PC-3 (cell line): ENCODE measurements at regions not wholly inside any gene's neighbourhood (a gene's known extent, or its start where the extent isn't known, plus 50 kb on each side); places are given as distances from the start of the nearest gene placed in this dataset.

Experiments
- ATAC-seq: fragments of 200-7000 bp; cut with Tn5 transposase; 2 replicates; pipeline ENCODE4 v1.9.1; 2020; ENCODE audit warnings: mild to moderate bottlenecking, moderate library complexity
- BruUV-seq: library from RNA; stranded (reverse); fragments of 400-500 nt; replicated peaks from 2 replicates; lab custom pipeline; 2021; lab: Mats Ljungman, UMichigan
- CTCF ChIA-PET: fragments of 300-600 bp; sonication (Branson Sonifier 250); formaldehyde crosslinking; loops from one replicate; lab custom pipeline; 2022; ENCODE audit warnings: antibody characterized with exemption; lab: Charles Lee
- POLR2A ChIA-PET: fragments of 300-600 bp; sonication (Branson Sonifier 250); formaldehyde crosslinking; loops from one replicate; lab custom pipeline; 2022; ENCODE audit warnings: antibody characterized with exemption; ENCODE audit not compliant: unreplicated experiment; lab: Charles Lee
- DNase-seq: peaks from one replicate; pipeline ENCODE4 v3.0.0-alpha.2; 2015
- H2AFZ ChIP-seq: fragments of 300-600 bp; sonication (generic); 2 replicates; pipeline ENCODE4 v1.6.0; 2016; ENCODE audit warnings: antibody characterized with exemption, low read length
- H3F3A ChIP-seq: fragments of 300-600 bp; sonication (generic); one replicate; pipeline ENCODE4 v1.6.0; 2017; ENCODE audit warnings: antibody characterized with exemption, low read length, control low read depth, mild to moderate bottlenecking; ENCODE audit not compliant: unreplicated experiment
- H3K27ac ChIP-seq: fragments of 300-600 bp; sonication (generic); 2 replicates; pipeline ENCODE4 v1.5.1; 2016; ENCODE audit warnings: mild to moderate bottlenecking, low read length
- H3K27me3 ChIP-seq: fragments of 300-600 bp; sonication (generic); 2 replicates; pipeline ENCODE4 v1.6.1; 2016; ENCODE audit warnings: low read length, mixed read lengths
- H3K36me3 ChIP-seq: fragments of 300-600 bp; sonication (generic); 2 replicates; pipeline ENCODE4 v1.6.1; 2016; ENCODE audit warnings: low read depth, mixed run types, low read length, mixed read lengths
- H3K4me1 ChIP-seq: fragments of 300-600 bp; sonication (generic); 2 replicates; pipeline ENCODE4 v1.5.1; 2016; ENCODE audit warnings: low read length; ENCODE audit not compliant: insufficient read depth
- H3K4me2 ChIP-seq: fragments of 300-600 bp; sonication (generic); 2 replicates; pipeline ENCODE4 v1.6.0; 2016; ENCODE audit warnings: low read length
- H3K4me3 ChIP-seq: fragments of 300-600 bp; sonication (generic); 2 replicates; pipeline ENCODE4 v1.5.1; 2016; ENCODE audit warnings: mild to moderate bottlenecking, low read length, mixed read lengths
- H3K79me2 ChIP-seq: fragments of 300-600 bp; sonication (generic); 2 replicates; pipeline ENCODE4 v1.6.1; 2017; ENCODE audit warnings: low read length, mixed read lengths
- H3K9ac ChIP-seq: fragments of 300-600 bp; sonication (generic); 2 replicates; pipeline ENCODE4 v1.6.0; 2016; ENCODE audit warnings: mild to moderate bottlenecking, low read length
- H3K9me2 ChIP-seq: fragments of 300-600 bp; sonication (generic); replicated peaks from 2 replicates; pipeline ENCODE4 v1.6.1; 2016; ENCODE audit warnings: mixed run types, low read length, mixed read lengths
- H3K9me3 ChIP-seq: fragments of 300-600 bp; sonication (generic); 2 replicates; pipeline ENCODE4 v1.6.1; 2016; ENCODE audit warnings: low read length, mixed read lengths
- H4K20me1 ChIP-seq: fragments of 300-600 bp; sonication (generic); 2 replicates; pipeline ENCODE4 v1.6.1; 2016; ENCODE audit warnings: low read length, mixed read lengths
- EZH2 ChIP-seq: fragments of 300-600 bp; sonication (generic); IDR thresholded peaks from one replicate; pipeline ENCODE4 v1.6.1; 2017; ENCODE audit warnings: antibody characterized with exemption, mild to moderate bottlenecking, low read length; ENCODE audit not compliant: unreplicated experiment
- EZH2phosphoT487 ChIP-seq: fragments of 300-600 bp; sonication (generic); IDR thresholded peaks from 2 replicates; pipeline ENCODE4 v1.6.1; 2018; ENCODE audit warnings: mild to moderate bottlenecking, antibody characterized with exemption, low read length, borderline replicate concordance
- intact Hi-C: fragments of 100-400 bp; cut with micrococcal nuclease; formaldehyde crosslinking; loops from 2 replicates; pipeline ENCODE4 v1.9.0; 2023
- TF ChIP-seq, protein P1 (sequence below): fragments of 300-600 bp; sonication (generic); conservative IDR thresholded peaks from 2 replicates; pipeline ENCODE4 v1.5.1; 2017; ENCODE audit warnings: antibody characterized with exemption, low read depth, mild to moderate bottlenecking, low read length

GRCh38 chr19:30762651-30763050 lies 390.5 kb downstream of the ZNF536 start:
- Histone ChIP-seq H3K27ac (no peak overlapping the region), H3K9ac (no peak overlapping the region), H4K20me1 (no peaks in the 10 kb centered on the region), H3K4me2 (no peak overlapping the region), H3K36me3 (no peaks in the 10 kb centered on the region), H2AFZ (no peak overlapping the region), H3K9me2 (no peaks in the 10 kb centered on the region), H3K79me2 (no peaks in the 10 kb centered on the region), H3K4me1 (no peaks in the 10 kb centered on the region), H3F3A (no peaks in the 10 kb centered on the region), H3K9me3 (no peaks in the 10 kb centered on the region), H3K4me3 (no peak overlapping the region), H3K27me3 (no peaks in the 10 kb centered on the region)
- DNase-seq (no peak), ATAC-seq (no peak)
- no TSS peak for BruUV-seq
- CTCF ChIA-PET, result no interaction called here
- no peak for TF ChIP-seq EZH2
- no peak for TF ChIP-seq EZH2phosphoT487
- TF ChIP-seq, protein P1, sequence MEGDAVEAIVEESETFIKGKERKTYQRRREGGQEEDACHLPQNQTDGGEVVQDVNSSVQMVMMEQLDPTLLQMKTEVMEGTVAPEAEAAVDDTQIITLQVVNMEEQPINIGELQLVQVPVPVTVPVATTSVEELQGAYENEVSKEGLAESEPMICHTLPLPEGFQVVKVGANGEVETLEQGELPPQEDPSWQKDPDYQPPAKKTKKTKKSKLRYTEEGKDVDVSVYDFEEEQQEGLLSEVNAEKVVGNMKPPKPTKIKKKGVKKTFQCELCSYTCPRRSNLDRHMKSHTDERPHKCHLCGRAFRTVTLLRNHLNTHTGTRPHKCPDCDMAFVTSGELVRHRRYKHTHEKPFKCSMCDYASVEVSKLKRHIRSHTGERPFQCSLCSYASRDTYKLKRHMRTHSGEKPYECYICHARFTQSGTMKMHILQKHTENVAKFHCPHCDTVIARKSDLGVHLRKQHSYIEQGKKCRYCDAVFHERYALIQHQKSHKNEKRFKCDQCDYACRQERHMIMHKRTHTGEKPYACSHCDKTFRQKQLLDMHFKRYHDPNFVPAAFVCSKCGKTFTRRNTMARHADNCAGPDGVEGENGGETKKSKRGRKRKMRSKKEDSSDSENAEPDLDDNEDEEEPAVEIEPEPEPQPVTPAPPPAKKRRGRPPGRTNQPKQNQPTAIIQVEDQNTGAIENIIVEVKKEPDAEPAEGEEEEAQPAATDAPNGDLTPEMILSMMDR, result no peak
- intact Hi-C loops, result no loop called here
- POLR2A ChIA-PET, result no interaction called here

DNA sequence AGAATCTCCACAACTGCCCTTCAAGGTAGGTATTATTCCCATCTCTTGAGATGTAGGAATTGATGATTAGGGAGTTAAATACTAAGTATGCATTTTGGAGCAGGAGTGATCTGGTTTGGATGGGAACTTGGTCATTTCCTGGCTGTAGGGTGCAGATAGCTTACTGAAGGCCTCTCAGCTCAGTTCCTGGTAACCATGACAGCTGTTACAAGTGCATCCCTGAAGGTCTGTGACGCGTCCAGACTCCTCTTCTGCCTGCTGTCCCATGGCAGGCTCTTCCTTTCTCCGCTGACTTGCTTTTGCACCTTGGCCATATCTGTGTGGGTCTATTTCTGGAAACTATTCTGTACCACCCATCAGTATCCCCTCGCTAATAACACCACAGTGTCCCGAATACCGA lies 387.8 kb downstream of the ZNF536 start:
- ATAC-seq, result no peak
- no peak overlapping the region for H3K9ac ChIP-seq
- POLR2A ChIA-PET, result no interaction called here
- no peaks in the 10 kb centered on the region for H3K36me3 ChIP-seq
- CTCF ChIA-PET, result no interaction called here
- DNase-seq, result no peak
- H4K20me1 ChIP-seq, result no peaks in the 10 kb centered on the region
- H3K4me3 ChIP-seq, result no peak overlapping the region
- no peaks in the 10 kb centered on the region for H3F3A ChIP-seq
- H3K4me1 ChIP-seq, result no peaks in the 10 kb centered on the region
- H3K79me2 ChIP-seq, result no peaks in the 10 kb centered on the region
- H3K4me2 ChIP-seq, result no peak overlapping the region
- no TSS peak for BruUV-seq
- TF ChIP-seq EZH2 (no peak), EZH2phosphoT487 (no peak)
- TF ChIP-seq, protein P1, result no peak
- H3K9me2 ChIP-seq, result no peaks in the 10 kb centered on the region
- no peaks in the 10 kb centered on the region for H3K27me3 ChIP-seq
- no peaks in the 10 kb centered on the region for H3K9me3 ChIP-seq
- H2AFZ ChIP-seq, result no peak overlapping the region
- H3K27ac ChIP-seq, result no peak overlapping the region
- intact Hi-C loops, result no loop called here

DNA sequence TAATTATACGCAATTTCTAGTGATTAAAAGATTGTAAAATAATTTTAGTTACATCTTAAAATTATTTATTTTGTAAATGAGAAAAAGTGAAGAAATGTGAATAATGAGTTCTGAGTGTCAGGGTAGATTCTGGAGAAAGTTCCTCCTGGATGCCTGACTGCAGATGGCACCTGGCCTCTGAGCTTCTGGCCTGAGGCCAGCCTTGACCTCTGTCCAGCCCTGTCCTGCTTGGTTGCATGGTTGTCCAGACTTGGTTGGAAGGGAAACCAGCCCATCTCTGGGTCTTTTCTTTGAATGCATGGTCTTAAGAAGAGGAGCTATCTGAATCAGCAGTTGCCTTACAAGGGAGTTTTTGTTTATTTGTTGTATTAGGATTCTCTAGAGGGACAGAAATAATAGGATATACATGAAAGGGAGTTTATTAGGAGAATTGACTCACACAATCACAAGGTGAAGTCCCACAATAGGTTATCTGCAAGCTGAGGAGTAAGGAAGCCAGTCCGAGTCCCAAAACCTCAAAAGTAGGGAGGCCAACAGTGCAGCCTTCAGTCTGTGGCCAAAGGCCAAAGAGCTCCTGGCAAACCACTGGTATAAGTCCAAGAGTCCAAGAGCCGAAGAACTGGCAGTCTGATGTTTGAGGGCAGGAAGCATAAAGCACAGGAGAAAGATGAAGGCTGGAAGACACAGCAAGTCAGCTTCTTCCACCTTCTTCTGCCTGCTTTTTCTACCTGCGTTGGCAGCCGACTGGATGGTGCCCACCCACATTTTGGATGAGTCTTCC lies 385.8 kb downstream of the ZNF536 start:
- DNase-seq (no peak), ATAC-seq (no peak)
- ChIA-PET POLR2A (no interaction called here), CTCF (no interaction called here)
- no peak overlapping the region for H3K27ac ChIP-seq
- H3K79me2 ChIP-seq, result no peaks in the 10 kb centered on the region
- no peaks in the 10 kb centered on the region for H3F3A ChIP-seq
- H3K4me1 ChIP-seq, result no peaks in the 10 kb centered on the region
- no peak overlapping the region for H3K4me2 ChIP-seq
- intact Hi-C loops, result no loop called here
- no peaks in the 10 kb centered on the region for H4K20me1 ChIP-seq
- no TSS peak for BruUV-seq
- H3K4me3 ChIP-seq, result no peak overlapping the region
- H3K36me3 ChIP-seq, result no peaks in the 10 kb centered on the region
- TF ChIP-seq EZH2phosphoT487 (no peak), EZH2 (no peak)
- TF ChIP-seq, protein P1, result no peak
- no peaks in the 10 kb centered on the region for H3K9me2 ChIP-seq
- H2AFZ ChIP-seq, result no peak overlapping the region
- H3K9ac ChIP-seq, result no peak overlapping the region
- no peaks in the 10 kb centered on the region for H3K9me3 ChIP-seq
- no peaks in the 10 kb centered on the region for H3K27me3 ChIP-seq
